OCI-LY1 (cell line): ENCODE measurements at regions not wholly inside any gene's neighbourhood (a gene's known extent, or its start where the extent isn't known, plus 50 kb on each side); places are given as distances from the start of the nearest gene placed in this dataset.

Experiments used
- H2AFZ ChIP-seq: fragments of 200-600 bp; sonication (generic), shearing (Covaris generic); 2 replicates; pipeline ENCODE4 v1.6.0; 2014; ENCODE audit warnings: antibody characterized with exemption, mild to moderate bottlenecking, low read length
- H3F3A ChIP-seq: fragments of 200-600 bp; sonication (generic), shearing (Covaris generic); 2 replicates; pipeline ENCODE4 v1.6.0; 2014; ENCODE audit warnings: mild to moderate bottlenecking, antibody characterized with exemption, low read length, moderate library complexity; ENCODE audit not compliant: insufficient read depth
- H3K27ac ChIP-seq: fragments of 200-600 bp; sonication (generic); 2 replicates; pipeline ENCODE4 v1.5.1; 2014; ENCODE audit warnings: low read length, mixed run types, mild to moderate bottlenecking, low read depth; ENCODE audit not compliant: poor library complexity, severe bottlenecking
- H3K27me3 ChIP-seq: fragments of 200-600 bp; sonication (generic); 2 replicates; pipeline ENCODE4 v1.6.0; 2014; ENCODE audit warnings: antibody characterized with exemption, mild to moderate bottlenecking, low read length, moderate library complexity; ENCODE audit not compliant: insufficient read depth
- H3K36me3 ChIP-seq: fragments of 200-600 bp; sonication (generic); 2 replicates; pipeline ENCODE4 v1.6.1; 2014; ENCODE audit warnings: mild to moderate bottlenecking, antibody characterized with exemption, low read length, moderate library complexity, mixed read lengths; ENCODE audit not compliant: insufficient read depth
- H3K4me1 ChIP-seq: fragments of 200-600 bp; sonication (generic); 2 replicates; pipeline ENCODE4 v1.5.1; 2014; ENCODE audit warnings: mild to moderate bottlenecking, low read length, moderate library complexity; ENCODE audit not compliant: insufficient read depth, severe bottlenecking
- H3K4me2 ChIP-seq: fragments of 200-600 bp; sonication (generic), shearing (Covaris generic); 2 replicates; pipeline ENCODE4 v1.6.1; 2014; ENCODE audit warnings: low read length
- H3K4me3 ChIP-seq: fragments of 200-600 bp; sonication (generic); 2 replicates; pipeline ENCODE4 v1.5.1; 2014; ENCODE audit warnings: low read length, low read depth, mild to moderate bottlenecking, mixed read lengths; ENCODE audit not compliant: poor library complexity, severe bottlenecking
- H3K79me2 ChIP-seq: fragments of 200-600 bp; shearing (Covaris generic); 2 replicates; pipeline ENCODE4 v1.6.1; 2016; ENCODE audit warnings: mixed run types, low read length, mixed read lengths; ENCODE audit not compliant: insufficient read depth
- H3K9ac ChIP-seq: fragments of 200-600 bp; sonication (generic), shearing (Covaris generic); 2 replicates; pipeline ENCODE4 v1.6.1; 2014; ENCODE audit warnings: mild to moderate bottlenecking, low read length, mixed read lengths
- H3K9me2 ChIP-seq: fragments of 200-600 bp; sonication (generic), shearing (Covaris generic); 2 replicates; pipeline ENCODE4 v1.6.1; 2014; ENCODE audit warnings: low read depth, mild to moderate bottlenecking, low read length, mixed read lengths
- H3K9me3 ChIP-seq: fragments of 200-600 bp; shearing (Covaris generic); 2 replicates; pipeline ENCODE4 v1.6.1; 2014; ENCODE audit warnings: low read length, mixed read lengths
- H4K20me1 ChIP-seq: fragments of 200-600 bp; sonication (generic), shearing (Covaris generic); 2 replicates; pipeline ENCODE4 v1.6.0; 2016; ENCODE audit warnings: mild to moderate bottlenecking, low read length; ENCODE audit not compliant: insufficient read depth
- CTCF ChIP-seq: fragments of 200-600 bp; sonication (generic), shearing (Covaris generic); IDR thresholded peaks from 2 replicates; pipeline ENCODE4 v1.5.1; 2017; ENCODE audit warnings: mild to moderate bottlenecking, antibody characterized with exemption, low read length, moderate library complexity, mixed read lengths
- EZH2 ChIP-seq: fragments of 200-600 bp; sonication (generic), shearing (Covaris generic); IDR thresholded peaks from 2 replicates; pipeline ENCODE4 v1.8.0; 2017; ENCODE audit warnings: borderline replicate concordance, mixed run types, mild to moderate bottlenecking, antibody characterized with exemption, low read length, moderate library complexity, mixed read lengths

- Histone ChIP-seq H3K27ac (no peak overlapping the region), H3K9ac (no peak overlapping the region), H3K9me3 (no peaks in the 10 kb centered on the region), H3F3A (no peaks in the 10 kb centered on the region), H4K20me1 (no peaks in the 10 kb centered on the region), H3K36me3 (no peaks in the 10 kb centered on the region), H3K79me2 (no peaks in the 10 kb centered on the region), H3K27me3 (no peaks in the 10 kb centered on the region), H3K9me2 (no peaks in the 10 kb centered on the region), H3K4me3 (no peak overlapping the region), H2AFZ (no peak overlapping the region), H3K4me1 (no peaks in the 10 kb centered on the region), H3K4me2 (no peak overlapping the region)
- TF ChIP-seq EZH2 (no peak), CTCF (no peak)
Measured at GRCh38 chr18:57923611-57924010, 120.4 kb upstream of the NEDD4L start.

- Histone ChIP-seq H3K4me2 (no peak overlapping the region), H3F3A (no peaks in the 10 kb centered on the region)
Measured at GRCh38 chr18:57922885-57923284, 119.8 kb upstream of the ATP8B1 start.

GRCh38 chr18:57921708-57922107 is 118.6 kb upstream of the ATP8B1 start:
- Histone ChIP-seq H3K4me2 (no peak overlapping the region), H3K9ac (no peak overlapping the region), H4K20me1 (no peaks in the 10 kb centered on the region), H2AFZ (no peak overlapping the region), H3K27ac (no peak overlapping the region), H3F3A (no peaks in the 10 kb centered on the region), H3K27me3 (no peaks in the 10 kb centered on the region), H3K4me3 (no peak overlapping the region), H3K9me2 (no peaks in the 10 kb centered on the region), H3K79me2 (no peaks in the 10 kb centered on the region), H3K9me3 (no peaks in the 10 kb centered on the region), H3K4me1 (no peaks in the 10 kb centered on the region), H3K36me3 (no peaks in the 10 kb centered on the region)
- no peak for TF ChIP-seq EZH2

More at GRCh38 chr18:57922885-57923284, 119.8 kb upstream of the ATP8B1 start:
- no peak overlapping the region for H2AFZ ChIP-seq
- no peaks in the 10 kb centered on the region for H3K27me3 ChIP-seq
- TF ChIP-seq EZH2, result no peak
- no peak for TF ChIP-seq CTCF
- H3K9me2 ChIP-seq, result no peaks in the 10 kb centered on the region
- no peaks in the 10 kb centered on the region for H3K79me2 ChIP-seq
- no peaks in the 10 kb centered on the region for H4K20me1 ChIP-seq
- H3K9ac ChIP-seq, result no peak overlapping the region
- no peak overlapping the region for H3K27ac ChIP-seq
- no peaks in the 10 kb centered on the region for H3K9me3 ChIP-seq
- H3K4me1 ChIP-seq, result no peaks in the 10 kb centered on the region
- no peaks in the 10 kb centered on the region for H3K36me3 ChIP-seq
- no peak overlapping the region for H3K4me3 ChIP-seq

- no peaks in the 10 kb centered on the region for H3K36me3 ChIP-seq
Measured at GRCh38 chr18:57920036-57920435, 116.9 kb upstream of the ATP8B1 start.

More at GRCh38 chr18:57920036-57920435, 116.9 kb upstream of the ATP8B1 start:
- Histone ChIP-seq H3F3A (no peaks in the 10 kb centered on the region), H3K27ac (no peak overlapping the region), H3K9ac (no peak overlapping the region), H3K79me2 (no peaks in the 10 kb centered on the region), H3K4me2 (no peak overlapping the region), H4K20me1 (no peaks in the 10 kb centered on the region), H2AFZ (no peak overlapping the region), H3K9me3 (no peaks in the 10 kb centered on the region), H3K9me2 (no peaks in the 10 kb centered on the region), H3K27me3 (no peaks in the 10 kb centered on the region), H3K4me1 (no peaks in the 10 kb centered on the region), H3K4me3 (no peak overlapping the region)
- TF ChIP-seq CTCF (no peak), EZH2 (no peak)
